ENCODE measurements at regions not wholly inside any gene's neighbourhood (a gene's known extent, or its start where the extent isn't known, plus 50 kb on each side); places are given as distances from the start of the nearest gene placed in this dataset.

- H4K20me1 ChIP-seq (ENCODE audit: insufficient read depth, low read length) = no peaks in the 10 kb centered on the region
- FAIRE-seq (no peak), DNase-seq (ENCODE audit: low spot score) (no peak), ATAC-seq (no peak)
- CTCF ChIA-PET (ENCODE audit: low intra/inter-chr PET ratio, low total read pairs) = no interaction called here
- H3K27ac ChIP-seq (ENCODE audit: extremely low read length, insufficient read depth, low read length) = no peak overlapping the region
- no peak overlapping the region for H3K4me3 ChIP-seq (replicated peaks in 1 of 3; ENCODE audit: insufficient read depth in 1 of 3, low read depth in 2 of 3, low read length in 3 of 3)
- H3K4me1 ChIP-seq (ENCODE audit: insufficient read depth, low read length) = no peaks in the 10 kb centered on the region
- H3K9me3 ChIP-seq (ENCODE audit: low read length) = no peaks in the 10 kb centered on the region
- H3K27me3 ChIP-seq (ENCODE audit: control insufficient read depth in 1 of 2, insufficient read depth in 2 of 2, low read length in 2 of 2) = no peaks in the 10 kb centered on the region
- POLR2A ChIA-PET = no interaction called here
- H3K4me2 ChIP-seq (ENCODE audit: low read depth, low read length) = no peak overlapping the region
- TF ChIP-seq RORA (CRISPR knock-in tag; IDR thresholded peaks at IDR 0.05) = no peak
- TF ChIP-seq SRY (CRISPR knock-in tag; IDR thresholded peaks at IDR 0.05) = no peak
- TF ChIP-seq ASH2L (IDR thresholded peaks at IDR 0.05; ENCODE audit: insufficient read length, low read depth, low read length) = no peak
- TF ChIP-seq STAT5B (CRISPR knock-in tag; IDR thresholded peaks at IDR 0.05) = no peak
- no peak for TF ChIP-seq CENPX (CRISPR knock-in tag; IDR thresholded peaks at IDR 0.05)
- no peak for TF ChIP-seq TARDBP (CRISPR knock-in tag; IDR thresholded peaks at IDR 0.05)
- TF ChIP-seq, protein P1, sequence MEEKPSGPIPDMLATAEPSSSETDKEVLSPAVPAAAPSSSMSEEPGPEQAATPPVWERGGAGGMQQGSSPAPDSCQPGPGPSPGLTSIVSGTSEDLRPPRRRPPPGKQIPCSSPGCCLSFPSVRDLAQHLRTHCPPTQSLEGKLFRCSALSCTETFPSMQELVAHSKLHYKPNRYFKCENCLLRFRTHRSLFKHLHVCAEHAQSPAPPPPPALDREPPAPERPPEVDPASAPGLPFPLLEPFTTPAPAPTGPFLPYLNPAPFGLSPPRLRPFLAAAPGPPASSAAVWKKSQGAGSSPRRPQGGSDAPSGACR (CRISPR knock-in tag; IDR thresholded peaks at IDR 0.05) = no peak
- TF ChIP-seq ZNF776 (CRISPR knock-in tag; IDR thresholded peaks at IDR 0.05) = no peak
- TF ChIP-seq, protein P2, sequence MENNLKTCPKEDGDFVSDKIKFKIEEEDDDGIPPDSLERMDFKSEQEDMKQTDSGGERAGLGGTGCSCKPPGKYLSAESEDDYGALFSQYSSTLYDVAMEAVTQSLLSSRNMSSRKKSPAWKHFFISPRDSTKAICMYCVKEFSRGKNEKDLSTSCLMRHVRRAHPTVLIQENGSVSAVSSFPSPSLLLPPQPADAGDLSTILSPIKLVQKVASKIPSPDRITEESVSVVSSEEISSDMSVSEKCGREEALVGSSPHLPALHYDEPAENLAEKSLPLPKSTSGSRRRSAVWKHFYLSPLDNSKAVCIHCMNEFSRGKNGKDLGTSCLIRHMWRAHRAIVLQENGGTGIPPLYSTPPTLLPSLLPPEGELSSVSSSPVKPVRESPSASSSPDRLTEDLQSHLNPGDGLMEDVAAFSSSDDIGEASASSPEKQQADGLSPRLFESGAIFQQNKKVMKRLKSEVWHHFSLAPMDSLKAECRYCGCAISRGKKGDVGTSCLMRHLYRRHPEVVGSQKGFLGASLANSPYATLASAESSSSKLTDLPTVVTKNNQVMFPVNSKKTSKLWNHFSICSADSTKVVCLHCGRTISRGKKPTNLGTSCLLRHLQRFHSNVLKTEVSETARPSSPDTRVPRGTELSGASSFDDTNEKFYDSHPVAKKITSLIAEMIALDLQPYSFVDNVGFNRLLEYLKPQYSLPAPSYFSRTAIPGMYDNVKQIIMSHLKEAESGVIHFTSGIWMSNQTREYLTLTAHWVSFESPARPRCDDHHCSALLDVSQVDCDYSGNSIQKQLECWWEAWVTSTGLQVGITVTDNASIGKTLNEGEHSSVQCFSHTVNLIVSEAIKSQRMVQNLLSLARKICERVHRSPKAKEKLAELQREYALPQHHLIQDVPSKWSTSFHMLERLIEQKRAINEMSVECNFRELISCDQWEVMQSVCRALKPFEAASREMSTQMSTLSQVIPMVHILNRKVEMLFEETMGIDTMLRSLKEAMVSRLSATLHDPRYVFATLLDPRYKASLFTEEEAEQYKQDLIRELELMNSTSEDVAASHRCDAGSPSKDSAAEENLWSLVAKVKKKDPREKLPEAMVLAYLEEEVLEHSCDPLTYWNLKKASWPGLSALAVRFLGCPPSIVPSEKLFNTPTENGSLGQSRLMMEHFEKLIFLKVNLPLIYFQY (CRISPR knock-in tag; IDR thresholded peaks at IDR 0.05; ENCODE audit: borderline replicate concordance) = no peak
- TF ChIP-seq SP4 (CRISPR knock-in tag; IDR thresholded peaks at IDR 0.05) = no peak
- TF ChIP-seq, protein P3, sequence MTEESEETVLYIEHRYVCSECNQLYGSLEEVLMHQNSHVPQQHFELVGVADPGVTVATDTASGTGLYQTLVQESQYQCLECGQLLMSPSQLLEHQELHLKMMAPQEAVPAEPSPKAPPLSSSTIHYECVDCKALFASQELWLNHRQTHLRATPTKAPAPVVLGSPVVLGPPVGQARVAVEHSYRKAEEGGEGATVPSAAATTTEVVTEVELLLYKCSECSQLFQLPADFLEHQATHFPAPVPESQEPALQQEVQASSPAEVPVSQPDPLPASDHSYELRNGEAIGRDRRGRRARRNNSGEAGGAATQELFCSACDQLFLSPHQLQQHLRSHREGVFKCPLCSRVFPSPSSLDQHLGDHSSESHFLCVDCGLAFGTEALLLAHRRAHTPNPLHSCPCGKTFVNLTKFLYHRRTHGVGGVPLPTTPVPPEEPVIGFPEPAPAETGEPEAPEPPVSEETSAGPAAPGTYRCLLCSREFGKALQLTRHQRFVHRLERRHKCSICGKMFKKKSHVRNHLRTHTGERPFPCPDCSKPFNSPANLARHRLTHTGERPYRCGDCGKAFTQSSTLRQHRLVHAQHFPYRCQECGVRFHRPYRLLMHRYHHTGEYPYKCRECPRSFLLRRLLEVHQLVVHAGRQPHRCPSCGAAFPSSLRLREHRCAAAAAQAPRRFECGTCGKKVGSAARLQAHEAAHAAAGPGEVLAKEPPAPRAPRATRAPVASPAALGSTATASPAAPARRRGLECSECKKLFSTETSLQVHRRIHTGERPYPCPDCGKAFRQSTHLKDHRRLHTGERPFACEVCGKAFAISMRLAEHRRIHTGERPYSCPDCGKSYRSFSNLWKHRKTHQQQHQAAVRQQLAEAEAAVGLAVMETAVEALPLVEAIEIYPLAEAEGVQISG (CRISPR knock-in tag; IDR thresholded peaks at IDR 0.05) = no peak
- no peak for TF ChIP-seq PHB2 (IDR thresholded peaks at IDR 0.05; ENCODE audit: partially characterized antibody)
- TF ChIP-seq ZFX (CRISPR knock-in tag; IDR thresholded peaks at IDR 0.05; ENCODE audit: low read depth) = no peak
- TF ChIP-seq, protein P4, sequence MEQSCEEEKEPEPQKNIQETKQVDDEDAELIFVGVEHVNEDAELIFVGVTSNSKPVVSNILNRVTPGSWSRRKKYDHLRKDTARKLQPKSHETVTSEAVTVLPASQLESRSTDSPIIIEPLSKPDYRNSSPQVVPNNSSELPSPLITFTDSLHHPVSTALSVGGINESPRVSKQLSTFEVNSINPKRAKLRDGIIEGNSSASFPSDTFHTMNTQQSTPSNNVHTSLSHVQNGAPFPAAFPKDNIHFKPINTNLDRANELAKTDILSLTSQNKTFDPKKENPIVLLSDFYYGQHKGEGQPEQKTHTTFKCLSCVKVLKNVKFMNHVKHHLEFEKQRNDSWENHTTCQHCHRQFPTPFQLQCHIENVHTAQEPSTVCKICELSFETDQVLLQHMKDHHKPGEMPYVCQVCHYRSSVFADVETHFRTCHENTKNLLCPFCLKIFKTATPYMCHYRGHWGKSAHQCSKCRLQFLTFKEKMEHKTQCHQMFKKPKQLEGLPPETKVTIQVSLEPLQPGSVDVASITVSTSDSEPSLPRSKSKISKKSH (CRISPR knock-in tag; IDR thresholded peaks at IDR 0.05; ENCODE audit: borderline replicate concordance) = no peak
- no peak for TF ChIP-seq ZNF24 (IDR thresholded peaks at IDR 0.05)
- TF ChIP-seq ATF7-NPFF (CRISPR knock-in tag; IDR thresholded peaks at IDR 0.05; ENCODE audit: low read depth) = no peak
- TF ChIP-seq PLRG1 (conservative IDR thresholded peaks at IDR 0.05) = no peak
- TF ChIP-seq ZNF510 (CRISPR knock-in tag; IDR thresholded peaks at IDR 0.05; ENCODE audit: low read depth) = no peak
- WGBS (ENCODE audit: low lambda C conversion rate) = 5% methylated on average over 2 of the region's 2 CpGs
- in situ Hi-C loops (cut with HindIII; ENCODE audit: extremely low pct_ligation_motif_present, low pct_unique_long_range_greater_than_20kb) (no loop called here), intact Hi-C loops (cut with micrococcal nuclease; ENCODE audit: unreplicated experiment) (no loop called here)
- H2AFZ ChIP-seq (ENCODE audit: low read length) = no peak overlapping the region
- no peaks in the 10 kb centered on the region for H3K36me3 ChIP-seq (replicated peaks in 1 of 2; ENCODE audit: control insufficient read depth in 1 of 2, insufficient read depth in 2 of 2, low read length in 2 of 2)
- H3K9ac ChIP-seq (ENCODE audit: insufficient read depth, low read depth, low read length) = no peak overlapping the region
- no peaks in the 10 kb centered on the region for H3K79me2 ChIP-seq (ENCODE audit: insufficient read depth, low read length)
- BruUV-seq (replicated peaks) = no TSS peak
Measured at GRCh38 chr6:119598883-119599282, 249.3 kb upstream of the MAN1A1 start.
